OCI-LY3 (cell line): ENCODE measurements at regions not wholly inside any gene's neighbourhood (a gene's known extent, or its start where the extent isn't known, plus 50 kb on each side); places are given as distances from the start of the nearest gene placed in this dataset.
"Not testable (repeated sequence)": the region's sequence is repeated elsewhere in the genome, so short reads cannot be mapped to it uniquely, and the experiment has no call there.

Experiments used
- H2AFZ ChIP-seq: fragments of 200-600, 300-600 bp; shearing (Covaris generic); 2 replicates; pipeline ENCODE4 v1.6.0; 2014; ENCODE audit warnings: antibody characterized with exemption, low read depth, low read length
- H3K27ac ChIP-seq: fragments of 200-600, 300-600 bp; sonication (generic); 2 replicates; pipeline ENCODE4 v1.5.1; 2014; ENCODE audit warnings: mild to moderate bottlenecking, low read length, moderate library complexity, mixed read lengths
- H3K27me3 ChIP-seq: fragments of 200-600, 300-600 bp; sonication (generic); 2 replicates; pipeline ENCODE4 v1.6.1; 2014; ENCODE audit warnings: low read depth, low read length, mixed read lengths
- H3K36me3 ChIP-seq: fragments of 200-600, 300-600 bp; sonication (generic); replicated peaks from 2 replicates; pipeline ENCODE3; 2014; ENCODE audit warnings: low read depth, low read length, mixed read lengths
- H3K4me1 ChIP-seq: fragments of 300-600, 200-600 bp; sonication (generic); 2 replicates; pipeline ENCODE4 v1.6.1; 2014; ENCODE audit warnings: low read length, mixed read lengths
- H3K4me2 ChIP-seq: fragments of 200-600, 300-600 bp; sonication (generic); 2 replicates; pipeline ENCODE4 v1.6.1; 2014; ENCODE audit warnings: low read length, mixed read lengths
- H3K4me3 ChIP-seq: fragments of 300-600, 200-600 bp; sonication (generic); 2 replicates; pipeline ENCODE4 v1.5.1; 2014; ENCODE audit warnings: antibody characterized with exemption, mild to moderate bottlenecking, low read length, moderate library complexity
- H3K79me2 ChIP-seq: fragments of 300-600, 200-600 bp; shearing (Covaris generic); 2 replicates; pipeline ENCODE4 v1.6.1; 2014; ENCODE audit warnings: mild to moderate bottlenecking, low read length, mixed read lengths
- H3K9ac ChIP-seq: fragments of 300-600, 200-600 bp; shearing (Covaris generic); 2 replicates; pipeline ENCODE4 v1.6.0; 2014; ENCODE audit warnings: mild to moderate bottlenecking, low read length, moderate library complexity
- H3K9me3 ChIP-seq: fragments of 200-600, 300-600 bp; shearing (Covaris generic); 2 replicates; pipeline ENCODE4 v1.6.1; 2014; ENCODE audit warnings: low read length, mixed read lengths; ENCODE audit not compliant: insufficient read depth
- H4K20me1 ChIP-seq: fragments of 200-600, 300-600 bp; sonication (generic); 2 replicates; pipeline ENCODE4 v1.6.1; 2016; ENCODE audit warnings: low read length, mixed read lengths; ENCODE audit not compliant: insufficient read depth
- CTCF ChIP-seq: fragments of 200-600, 300-600 bp; sonication (generic); IDR thresholded peaks from 2 replicates; pipeline ENCODE4 v1.5.1; 2014; ENCODE audit warnings: antibody characterized with exemption, low read length, low read depth
- EZH2phosphoT487 ChIP-seq: fragments of 200-600 bp; shearing (Covaris generic); IDR thresholded peaks from 2 replicates; pipeline ENCODE4 v1.6.1; 2018; ENCODE audit warnings: antibody characterized with exemption, mixed run types, low read depth

GRCh38 chr6:168913866-168914469, 339.7 kb downstream of the THBS2 start:
- Histone ChIP-seq H2AFZ (no peak overlapping the region), H3K4me2 (no peak overlapping the region), H3K4me3 (no peak overlapping the region), H3K27ac (no peak overlapping the region), H3K9ac (no peak overlapping the region), H3K79me2 (no peaks in the 10 kb centered on the region), H4K20me1 (no peaks in the 10 kb centered on the region), H3K27me3 (no peaks in the 10 kb centered on the region), H3K36me3 (no peaks in the 10 kb centered on the region), H3K4me1 (no peaks in the 10 kb centered on the region), H3K9me3 (no peaks in the 10 kb centered on the region)
- TF ChIP-seq EZH2phosphoT487 (no peak), CTCF (no peak)

GRCh38 chr6:168913231-168913865, 340.3 kb downstream of the THBS2 start:
- not testable (repeated sequence) for H3K4me1 ChIP-seq, H3K36me3 ChIP-seq

GRCh38 chr6:168909288-168909687, 344.4 kb downstream of the THBS2 start:
- TF ChIP-seq EZH2phosphoT487 = no peak
- no peak for TF ChIP-seq CTCF
- no peak overlapping the region for H3K27ac ChIP-seq
- H3K9ac ChIP-seq = no peak overlapping the region

More at GRCh38 chr6:168913231-168913865, 340.3 kb downstream of the THBS2 start:
- H3K79me2 ChIP-seq, H3K27ac ChIP-seq, H3K4me2 ChIP-seq, H2AFZ ChIP-seq, H3K9me3 ChIP-seq, H3K27me3 ChIP-seq, H3K4me3 ChIP-seq, H3K9ac ChIP-seq, H4K20me1 ChIP-seq: not testable (repeated sequence)

GRCh38 chr6:168908887-168909286, 344.8 kb downstream of the THBS2 start:
- Histone ChIP-seq H3K4me2 (no peak overlapping the region), H3K9me3 (no peaks in the 10 kb centered on the region), H3K4me1 (no peaks in the 10 kb centered on the region), H3K27me3 (no peaks in the 10 kb centered on the region), H2AFZ (no peak overlapping the region), H4K20me1 (no peaks in the 10 kb centered on the region), H3K27ac (no peak overlapping the region), H3K79me2 (no peaks in the 10 kb centered on the region), H3K36me3 (no peaks in the 10 kb centered on the region), H3K9ac (no peak overlapping the region), H3K4me3 (no peak overlapping the region)
- TF ChIP-seq CTCF (no peak), EZH2phosphoT487 (no peak)

More at GRCh38 chr6:168909288-168909687, 344.4 kb downstream of the THBS2 start:
- Histone ChIP-seq H3K79me2 (no peaks in the 10 kb centered on the region), H3K4me2 (no peak overlapping the region), H3K4me3 (no peak overlapping the region), H3K36me3 (no peaks in the 10 kb centered on the region), H3K9me3 (no peaks in the 10 kb centered on the region), H3K4me1 (no peaks in the 10 kb centered on the region), H4K20me1 (no peaks in the 10 kb centered on the region), H2AFZ (no peak overlapping the region), H3K27me3 (no peaks in the 10 kb centered on the region)
